PC-3 (cell line): ENCODE measurements at regions not wholly inside any gene's neighbourhood (a gene's known extent, or its start where the extent isn't known, plus 50 kb on each side); places are given as distances from the start of the nearest gene placed in this dataset.

Source experiments
- CTCF ChIP-seq: fragments of 300-600 bp; sonication (generic); conservative IDR thresholded peaks from 2 replicates; pipeline ENCODE4 v1.5.1; 2017; ENCODE audit warnings: antibody characterized with exemption, low read depth, mild to moderate bottlenecking, low read length
- EZH2 ChIP-seq: fragments of 300-600 bp; sonication (generic); IDR thresholded peaks from one replicate; pipeline ENCODE4 v1.6.1; 2017; ENCODE audit warnings: antibody characterized with exemption, mild to moderate bottlenecking, low read length; ENCODE audit not compliant: unreplicated experiment
- EZH2phosphoT487 ChIP-seq: fragments of 300-600 bp; sonication (generic); IDR thresholded peaks from 2 replicates; pipeline ENCODE4 v1.6.1; 2018; ENCODE audit warnings: mild to moderate bottlenecking, antibody characterized with exemption, low read length, borderline replicate concordance

- TF ChIP-seq CTCF (no peak), EZH2 (no peak), EZH2phosphoT487 (no peak)
These were observed 476.5 kb upstream of the TRIB2 start for GRCh38 chr2:12240206-12240605.
